Osteoblast (primary cell): ENCODE measurements at regions not wholly inside any gene's neighbourhood (a gene's known extent, or its start where the extent isn't known, plus 50 kb on each side); places are given as distances from the start of the nearest gene placed in this dataset.

ENCODE experiments used
- DNase-seq: peaks from one replicate; pipeline ENCODE4 v3.0.0; 2011; ENCODE audit warnings: low spot score, mixed read lengths; ENCODE audit not compliant: insufficient read length; ENCODE audit errors: missing footprints
- H2AFZ ChIP-seq: 2 replicates; pipeline ENCODE4 v1.6.0; 2011; ENCODE audit warnings: mild to moderate bottlenecking, low read length
- H3K27ac ChIP-seq: 2 replicates; pipeline ENCODE4 v1.5.1; 2011; ENCODE audit warnings: mild to moderate bottlenecking, low read depth, low read length, moderate library complexity
- H3K27me3 ChIP-seq: 2 replicates; pipeline ENCODE4 v1.6.0; 2012; ENCODE audit warnings: mild to moderate bottlenecking, control low read depth, inconsistent platforms, low read length, moderate library complexity; ENCODE audit not compliant: insufficient read depth
- H3K36me3 ChIP-seq: 2 replicates; pipeline ENCODE4 v1.5.1; 2011; ENCODE audit warnings: mild to moderate bottlenecking, low read length, control low read depth, moderate library complexity; ENCODE audit not compliant: insufficient read depth
- H3K4me1 ChIP-seq: 2 replicates; pipeline ENCODE4 v1.5.1; 2011; ENCODE audit warnings: mild to moderate bottlenecking, low read length, control low read depth, moderate library complexity; ENCODE audit not compliant: insufficient read depth
- H3K4me2 ChIP-seq: 2 replicates; pipeline ENCODE4 v1.6.0; 2011; ENCODE audit warnings: mild to moderate bottlenecking, low read length; ENCODE audit not compliant: insufficient read depth
- H3K4me3 ChIP-seq: fragments of 200-600 bp; sonication (generic); 3 replicates; pipeline ENCODE4 v1.5.1; 2012; ENCODE audit warnings: mild to moderate bottlenecking, low read length, inconsistent platforms; ENCODE audit not compliant: insufficient read depth
- H3K79me2 ChIP-seq: 2 replicates; pipeline ENCODE4 v1.6.0; 2012; ENCODE audit warnings: mild to moderate bottlenecking, low read length, control low read depth, inconsistent platforms; ENCODE audit not compliant: insufficient read depth
- H3K9me3 ChIP-seq: 2 replicates; pipeline ENCODE4 v1.5.1; 2011; ENCODE audit warnings: low read depth, low read length, control low read depth
- H4K20me1 ChIP-seq: 2 replicates; pipeline ENCODE4 v1.6.0; 2012; ENCODE audit warnings: mild to moderate bottlenecking, low read length, control low read depth; ENCODE audit not compliant: insufficient read depth
- TF ChIP-seq, protein P1 (sequence below): IDR thresholded peaks from 2 replicates; pipeline ENCODE4 v1.5.1; 2011; ENCODE audit warnings: mild to moderate bottlenecking, low read depth, low read length, moderate library complexity; ENCODE audit errors: extremely low read depth

DNA sequence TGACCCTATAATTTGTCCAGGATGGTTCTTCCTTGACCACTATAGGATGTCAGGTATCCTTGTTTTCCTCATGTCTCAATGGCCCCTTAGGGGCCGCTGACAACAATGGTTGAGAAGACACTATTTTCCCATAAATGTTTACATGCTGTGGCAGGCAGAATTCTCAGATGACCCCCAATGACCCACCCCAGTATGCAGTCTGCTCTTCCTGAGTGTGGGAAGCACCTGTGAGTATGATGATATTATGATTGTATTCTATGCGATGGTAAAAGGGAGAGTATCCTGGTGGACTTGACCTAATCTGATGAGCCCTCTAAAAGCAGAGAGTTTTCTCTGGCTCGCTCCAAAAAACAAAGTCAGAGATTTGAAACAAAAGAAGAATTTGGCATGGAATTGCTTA, 123.1 kb upstream of the DLX2 start:
- no peak overlapping the region for H2AFZ ChIP-seq
- no peak overlapping the region for H3K4me3 ChIP-seq
- no peak overlapping the region for H3K27ac ChIP-seq
- H3K4me2 ChIP-seq: no peak overlapping the region
- TF ChIP-seq, protein P1, sequence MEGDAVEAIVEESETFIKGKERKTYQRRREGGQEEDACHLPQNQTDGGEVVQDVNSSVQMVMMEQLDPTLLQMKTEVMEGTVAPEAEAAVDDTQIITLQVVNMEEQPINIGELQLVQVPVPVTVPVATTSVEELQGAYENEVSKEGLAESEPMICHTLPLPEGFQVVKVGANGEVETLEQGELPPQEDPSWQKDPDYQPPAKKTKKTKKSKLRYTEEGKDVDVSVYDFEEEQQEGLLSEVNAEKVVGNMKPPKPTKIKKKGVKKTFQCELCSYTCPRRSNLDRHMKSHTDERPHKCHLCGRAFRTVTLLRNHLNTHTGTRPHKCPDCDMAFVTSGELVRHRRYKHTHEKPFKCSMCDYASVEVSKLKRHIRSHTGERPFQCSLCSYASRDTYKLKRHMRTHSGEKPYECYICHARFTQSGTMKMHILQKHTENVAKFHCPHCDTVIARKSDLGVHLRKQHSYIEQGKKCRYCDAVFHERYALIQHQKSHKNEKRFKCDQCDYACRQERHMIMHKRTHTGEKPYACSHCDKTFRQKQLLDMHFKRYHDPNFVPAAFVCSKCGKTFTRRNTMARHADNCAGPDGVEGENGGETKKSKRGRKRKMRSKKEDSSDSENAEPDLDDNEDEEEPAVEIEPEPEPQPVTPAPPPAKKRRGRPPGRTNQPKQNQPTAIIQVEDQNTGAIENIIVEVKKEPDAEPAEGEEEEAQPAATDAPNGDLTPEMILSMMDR: no peak
- H3K36me3 ChIP-seq: no peaks in the 10 kb centered on the region
- no peaks in the 10 kb centered on the region for H3K79me2 ChIP-seq
- no peaks in the 10 kb centered on the region for H3K4me1 ChIP-seq
- DNase-seq: no peak
- H3K9me3 ChIP-seq: no peaks in the 10 kb centered on the region
- H4K20me1 ChIP-seq: no peaks in the 10 kb centered on the region
- peaks cover 4% of the 10 kb centered on the region for H3K27me3 ChIP-seq

DNA sequence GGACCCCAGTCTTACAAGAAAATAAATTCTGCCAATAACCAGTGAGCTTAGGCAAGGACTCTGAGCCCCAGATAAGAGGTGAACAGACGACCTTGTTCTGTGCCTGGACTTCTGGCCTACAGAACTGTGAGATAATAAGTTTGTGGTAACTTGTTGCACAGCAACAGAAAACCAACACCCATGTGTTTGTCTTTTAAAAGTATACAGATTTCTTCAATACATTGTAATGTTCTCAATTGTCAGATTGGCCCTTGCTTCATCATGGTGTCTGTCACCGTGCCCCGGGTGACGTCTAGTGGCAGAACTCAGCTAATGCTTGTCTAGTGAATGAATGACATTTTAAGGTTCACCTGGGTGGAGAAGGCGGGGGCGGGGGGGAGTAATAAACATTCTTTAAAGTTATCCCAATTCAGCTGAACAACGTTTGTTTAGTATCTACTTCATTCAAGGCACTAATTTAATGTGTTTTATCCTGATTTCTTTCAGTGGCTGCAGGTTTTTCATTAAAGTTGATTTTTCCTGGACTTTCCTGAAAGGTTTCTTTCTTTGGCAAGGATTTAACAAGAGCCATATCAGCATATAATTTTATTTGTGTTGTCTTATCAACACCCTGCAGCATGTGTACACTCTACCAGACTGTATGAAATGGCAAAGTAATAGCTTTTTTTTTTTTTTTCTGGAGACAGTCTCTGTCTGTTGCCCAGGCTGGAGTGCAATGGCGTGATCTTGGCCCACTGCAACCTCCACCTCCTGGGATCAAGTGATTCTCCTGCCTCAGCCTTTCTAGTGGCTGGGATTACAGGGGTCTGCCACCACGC, 123.8 kb upstream of the DLX2 start:
- TF ChIP-seq, protein P1: no peak

DNA sequence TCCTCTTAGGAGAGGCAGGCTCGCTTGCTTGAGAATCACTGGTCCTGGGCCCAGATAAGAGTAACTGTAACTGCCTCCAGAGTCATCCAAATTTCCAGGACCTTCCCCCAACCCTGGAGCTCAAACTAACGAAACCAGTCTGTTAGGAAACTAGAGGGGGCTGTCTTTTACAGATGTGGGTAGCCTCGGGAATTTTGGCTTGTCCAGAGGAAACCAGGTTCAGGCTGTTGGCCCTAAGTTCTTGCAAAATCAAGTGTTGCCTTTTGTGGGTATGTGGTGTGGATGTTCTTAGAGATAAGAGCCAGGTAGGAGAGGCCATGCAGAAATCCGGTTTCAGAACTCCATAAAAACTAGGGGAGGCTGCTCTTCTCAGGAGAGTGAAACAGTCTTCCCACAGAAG, 125.0 kb upstream of the DLX2 start:
- no peaks in the 10 kb centered on the region for H3K9me3 ChIP-seq
- no peak overlapping the region for H3K27ac ChIP-seq
- TF ChIP-seq, protein P1: no peak
- H3K79me2 ChIP-seq: no peaks in the 10 kb centered on the region
- H3K4me3 ChIP-seq: no peak overlapping the region
- H3K27me3 ChIP-seq: peaks cover 4% of the 10 kb centered on the region
- no peak for DNase-seq
- H3K36me3 ChIP-seq: no peaks in the 10 kb centered on the region
- no peak overlapping the region for H3K4me2 ChIP-seq
- peaks cover 9% of the 10 kb centered on the region for H3K4me1 ChIP-seq
- H2AFZ ChIP-seq: no peak overlapping the region
- H4K20me1 ChIP-seq: no peaks in the 10 kb centered on the region

More for the DNA sequence above, 123.8 kb upstream of the DLX2 start:
- no peaks in the 10 kb centered on the region for H3K79me2 ChIP-seq
- H3K27me3 ChIP-seq: peaks cover 4% of the 10 kb centered on the region
- peaks cover 2% of the 10 kb centered on the region for H3K4me1 ChIP-seq
- no peaks in the 10 kb centered on the region for H3K36me3 ChIP-seq
- H3K4me3 ChIP-seq: no peak overlapping the region
- H3K27ac ChIP-seq: no peak overlapping the region
- H2AFZ ChIP-seq: no peak overlapping the region
- no peak overlapping the region for H3K4me2 ChIP-seq
- H3K9me3 ChIP-seq: no peaks in the 10 kb centered on the region
- no peaks in the 10 kb centered on the region for H4K20me1 ChIP-seq
- no peak for DNase-seq

DNA sequence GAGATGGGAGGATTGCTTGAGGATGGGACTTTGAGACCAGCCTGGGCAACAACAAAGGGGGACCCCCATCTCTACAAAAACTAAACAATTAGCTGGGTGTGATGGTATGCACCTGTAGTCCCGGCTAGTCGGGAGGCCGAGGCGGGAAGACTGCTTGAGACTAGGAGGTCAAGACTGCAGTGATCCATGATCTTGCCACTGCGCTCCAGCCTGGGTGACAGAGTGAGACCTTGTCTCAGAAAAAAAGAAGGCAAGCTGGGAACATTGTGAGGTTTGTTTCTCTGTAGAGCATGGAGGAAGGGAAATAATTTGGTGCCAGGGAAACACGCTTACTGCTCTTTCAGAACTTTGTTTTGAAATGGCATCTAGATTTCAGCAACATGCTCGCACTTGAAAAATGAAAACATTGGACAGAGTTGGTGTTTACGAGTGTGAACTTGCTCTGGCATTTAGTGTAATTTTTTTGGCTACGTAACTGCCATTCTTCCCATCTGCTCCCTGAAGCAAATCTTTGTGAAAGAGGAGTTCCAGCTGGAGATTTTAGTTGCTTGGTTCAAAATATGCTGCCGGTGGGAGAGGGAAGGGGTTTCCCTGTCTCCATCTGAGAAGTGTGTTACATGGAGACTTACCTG, 125.6 kb upstream of the DLX2 start:
- Histone ChIP-seq H3K4me3 (no peak overlapping the region), H3K27ac (no peak overlapping the region), H3K4me1 (peaks cover 9% of the 10 kb centered on the region), H3K36me3 (no peaks in the 10 kb centered on the region), H4K20me1 (no peaks in the 10 kb centered on the region), H3K9me3 (no peaks in the 10 kb centered on the region), H3K4me2 (no peak overlapping the region), H3K27me3 (peaks cover 4% of the 10 kb centered on the region), H2AFZ (no peak overlapping the region), H3K79me2 (no peaks in the 10 kb centered on the region)
- no peak for DNase-seq
- TF ChIP-seq, protein P1: no peak
